IMR-90 (cell line): ENCODE measurements at regions not wholly inside any gene's neighbourhood (a gene's known extent, or its start where the extent isn't known, plus 50 kb on each side); places are given as distances from the start of the nearest gene placed in this dataset.

Experiments used
- POLR2A ChIP-seq: IDR thresholded peaks from 2 replicates; pipeline ENCODE4 v1.6.1; 2012; ENCODE audit warnings: mild to moderate bottlenecking, low read depth, low read length
- RCOR1 ChIP-seq: IDR thresholded peaks from 2 replicates; pipeline ENCODE4 v1.6.1; 2012; ENCODE audit warnings: mild to moderate bottlenecking, low read length, improper control_type of control experiment; ENCODE audit not compliant: insufficient replicate concordance
- TF ChIP-seq, protein P1 (sequence below): conservative IDR thresholded peaks from 2 replicates; pipeline ENCODE4 v1.5.1; 2012; ENCODE audit warnings: mild to moderate bottlenecking, low read depth, low read length, improper control_type of control experiment

DNA sequence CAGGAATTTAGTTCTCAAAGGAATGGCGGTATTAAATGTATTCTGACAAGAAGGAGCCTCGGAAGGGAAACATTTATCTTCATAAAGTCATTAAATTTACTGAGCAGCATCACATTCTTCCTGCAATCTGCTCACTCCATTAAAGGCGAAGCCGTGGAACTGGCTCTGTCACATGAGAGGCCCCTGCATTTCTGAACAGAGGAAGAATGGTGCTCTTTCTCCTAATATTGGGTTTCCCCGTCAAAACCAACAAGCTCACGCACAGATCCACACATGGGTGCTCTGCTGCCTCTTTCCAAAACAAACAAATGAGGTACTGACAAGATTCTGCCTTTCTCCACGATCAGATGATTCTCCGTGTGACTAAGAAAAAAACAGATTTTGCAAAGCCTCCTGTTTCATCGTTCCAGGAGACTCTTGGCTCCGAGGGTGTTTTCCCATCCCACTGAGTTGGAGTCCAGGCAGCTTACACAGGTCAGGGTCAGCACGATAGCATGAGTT, 191.2 kb downstream of the IDS start:
- TF ChIP-seq, protein P1, sequence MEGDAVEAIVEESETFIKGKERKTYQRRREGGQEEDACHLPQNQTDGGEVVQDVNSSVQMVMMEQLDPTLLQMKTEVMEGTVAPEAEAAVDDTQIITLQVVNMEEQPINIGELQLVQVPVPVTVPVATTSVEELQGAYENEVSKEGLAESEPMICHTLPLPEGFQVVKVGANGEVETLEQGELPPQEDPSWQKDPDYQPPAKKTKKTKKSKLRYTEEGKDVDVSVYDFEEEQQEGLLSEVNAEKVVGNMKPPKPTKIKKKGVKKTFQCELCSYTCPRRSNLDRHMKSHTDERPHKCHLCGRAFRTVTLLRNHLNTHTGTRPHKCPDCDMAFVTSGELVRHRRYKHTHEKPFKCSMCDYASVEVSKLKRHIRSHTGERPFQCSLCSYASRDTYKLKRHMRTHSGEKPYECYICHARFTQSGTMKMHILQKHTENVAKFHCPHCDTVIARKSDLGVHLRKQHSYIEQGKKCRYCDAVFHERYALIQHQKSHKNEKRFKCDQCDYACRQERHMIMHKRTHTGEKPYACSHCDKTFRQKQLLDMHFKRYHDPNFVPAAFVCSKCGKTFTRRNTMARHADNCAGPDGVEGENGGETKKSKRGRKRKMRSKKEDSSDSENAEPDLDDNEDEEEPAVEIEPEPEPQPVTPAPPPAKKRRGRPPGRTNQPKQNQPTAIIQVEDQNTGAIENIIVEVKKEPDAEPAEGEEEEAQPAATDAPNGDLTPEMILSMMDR, result no peak
- TF ChIP-seq RCOR1, result no peak
- no peak for TF ChIP-seq POLR2A
